Astrocyte (in vitro differentiated cells and primary cell): ENCODE measurements at regions not wholly inside any gene's neighbourhood (a gene's known extent, or its start where the extent isn't known, plus 50 kb on each side); places are given as distances from the start of the nearest gene placed in this dataset.

Experiments used
- DNase-seq: peaks from one replicate; pipeline ENCODE4 v3.0.0-alpha.2; 2010; ENCODE audit warnings: low read depth
- FAIRE-seq: peaks from 2 replicates; lab custom pipeline; 2011; peaks lifted over from hg19 to GRCh38; lab: Jason Lieb, UNC
- H2AFZ ChIP-seq: 2 replicates; pipeline ENCODE4 v1.6.0; 2012; ENCODE audit warnings: low read depth, low read length, inconsistent platforms
- H3K27ac ChIP-seq: 2 replicates; pipeline ENCODE4 v1.5.1; 2011; ENCODE audit warnings: low read depth, low read length, inconsistent platforms
- H3K27me3 ChIP-seq: 2 replicates; pipeline ENCODE4 v1.6.0; 2011; ENCODE audit warnings: low read length, inconsistent platforms; ENCODE audit not compliant: insufficient read depth
- H3K36me3 ChIP-seq: 2 replicates; pipeline ENCODE4 v1.5.1; 2011; ENCODE audit warnings: low read length, inconsistent platforms; ENCODE audit not compliant: insufficient read depth
- H3K4me1 ChIP-seq: 2 replicates; pipeline ENCODE4 v1.5.1; 2011; ENCODE audit warnings: low read length, inconsistent platforms; ENCODE audit not compliant: insufficient read depth
- H3K4me2 ChIP-seq: 2 replicates; pipeline ENCODE4 v1.6.0; 2012; ENCODE audit warnings: low read length, inconsistent platforms
- H3K4me3 ChIP-seq: 2 replicates; pipeline ENCODE4 v1.5.1; 2011; ENCODE audit warnings: low read depth, mild to moderate bottlenecking, low read length, inconsistent platforms; ENCODE audit not compliant: insufficient read depth
- H3K79me2 ChIP-seq: 2 replicates; pipeline ENCODE4 v1.6.0; 2012; ENCODE audit warnings: mild to moderate bottlenecking, low read length, inconsistent platforms; ENCODE audit not compliant: insufficient read depth
- H3K9ac ChIP-seq: 2 replicates; pipeline ENCODE4 v1.6.0; 2012; ENCODE audit warnings: mild to moderate bottlenecking, low read length, inconsistent platforms
- H3K9me3 ChIP-seq: 2 replicates; pipeline ENCODE4 v1.5.1; 2012; ENCODE audit warnings: low read depth, mild to moderate bottlenecking, low read length, inconsistent platforms; ENCODE audit not compliant: insufficient read depth
- H4K20me1 ChIP-seq: 2 replicates; pipeline ENCODE4 v1.6.0; 2012; ENCODE audit warnings: low read length, inconsistent platforms; ENCODE audit not compliant: insufficient read depth
- H3K27ac Mint-ChIP-seq: one replicate; pipeline ENCODE4 v1.8.0; 2021; ENCODE audit warnings: mild to moderate bottlenecking, mixed read lengths; ENCODE audit not compliant: unreplicated experiment
- H3K27me3 Mint-ChIP-seq: one replicate; pipeline ENCODE4 v1.8.0; 2021; ENCODE audit warnings: low read depth, mixed read lengths; ENCODE audit not compliant: unreplicated experiment
- H3K36me3 Mint-ChIP-seq: one replicate; pipeline ENCODE4 v1.8.0; 2021; ENCODE audit warnings: low read depth, mixed read lengths; ENCODE audit not compliant: unreplicated experiment
- H3K4me1 Mint-ChIP-seq: one replicate; pipeline ENCODE4 v1.8.0; 2021; ENCODE audit warnings: low read depth, mixed read lengths; ENCODE audit not compliant: unreplicated experiment
- H3K4me3 Mint-ChIP-seq: one replicate; pipeline ENCODE4 v1.8.0; 2021; ENCODE audit warnings: mild to moderate bottlenecking, moderate library complexity, mixed read lengths; ENCODE audit not compliant: unreplicated experiment
- H3K9me3 Mint-ChIP-seq: one replicate; pipeline ENCODE4 v1.8.0; 2021; ENCODE audit warnings: mild to moderate bottlenecking, mixed read lengths; ENCODE audit not compliant: unreplicated experiment
- CTCF ChIP-seq: IDR thresholded peaks from 2 replicates; pipeline ENCODE4 v1.5.1; 2011; ENCODE audit warnings: low read depth, mild to moderate bottlenecking, inconsistent platforms, low read length, moderate library complexity; ENCODE audit not compliant: insufficient read depth
- EZH2 ChIP-seq: IDR thresholded peaks from 2 replicates; pipeline ENCODE4 v1.6.1; 2012; ENCODE audit warnings: mild to moderate bottlenecking, low read length, inconsistent platforms; ENCODE audit not compliant: insufficient read depth

- no peak overlapping the region for H3K27ac ChIP-seq
- no peak for TF ChIP-seq EZH2
- no peak for TF ChIP-seq CTCF
- Mint-ChIP-seq H3K4me3 (no peak overlapping the region), H3K36me3 (no peaks in the 10 kb centered on the region), H3K4me1 (no peaks in the 10 kb centered on the region), H3K9me3 (no peaks in the 10 kb centered on the region), H3K27me3 (peaks cover 2% of the 10 kb centered on the region), H3K27ac (no peak overlapping the region)
- H3K4me2 ChIP-seq = no peak overlapping the region
- H3K4me1 ChIP-seq = no peaks in the 10 kb centered on the region
- no peaks in the 10 kb centered on the region for H3K27me3 ChIP-seq
- FAIRE-seq (peak; percentile 97), DNase-seq (peak; percentile 10)
- no peaks in the 10 kb centered on the region for H3K79me2 ChIP-seq
- no peak overlapping the region for H2AFZ ChIP-seq
- no peaks in the 10 kb centered on the region for H3K36me3 ChIP-seq
- H3K9me3 ChIP-seq = no peaks in the 10 kb centered on the region
- no peaks in the 10 kb centered on the region for H4K20me1 ChIP-seq
- no peak overlapping the region for H3K9ac ChIP-seq
- H3K4me3 ChIP-seq = no peak overlapping the region
These were observed 64.1 kb upstream of the MAMLD1 start for GRCh38 chrX:150298841-150299551.

- no peak for TF ChIP-seq EZH2
- TF ChIP-seq CTCF = no peak
- Histone ChIP-seq H3K36me3 (no peaks in the 10 kb centered on the region), H4K20me1 (no peaks in the 10 kb centered on the region), H3K9ac (no peak overlapping the region), H3K4me1 (no peaks in the 10 kb centered on the region), H3K9me3 (no peaks in the 10 kb centered on the region), H3K27me3 (no peaks in the 10 kb centered on the region), H2AFZ (no peak overlapping the region), H3K4me3 (no peak overlapping the region), H3K4me2 (no peak overlapping the region), H3K27ac (no peak overlapping the region), H3K79me2 (no peaks in the 10 kb centered on the region)
- H3K27ac Mint-ChIP-seq = no peak overlapping the region
- no peaks in the 10 kb centered on the region for H3K9me3 Mint-ChIP-seq
- no peaks in the 10 kb centered on the region for H3K36me3 Mint-ChIP-seq
- FAIRE-seq (peak; percentile 47), DNase-seq (no peak)
- H3K4me3 Mint-ChIP-seq = no peak overlapping the region
- H3K27me3 Mint-ChIP-seq = peaks cover 2% of the 10 kb centered on the region
- no peaks in the 10 kb centered on the region for H3K4me1 Mint-ChIP-seq
These were observed 63.5 kb upstream of the MAMLD1 start for GRCh38 chrX:150299579-150299978.

- no peak for FAIRE-seq
- H3K4me3 ChIP-seq = no peak overlapping the region
- H3K27me3 Mint-ChIP-seq = peaks cover 2% of the 10 kb centered on the region
- TF ChIP-seq CTCF = no peak
- TF ChIP-seq EZH2 = no peak
- H3K9me3 ChIP-seq = no peaks in the 10 kb centered on the region
- no peak overlapping the region for H3K4me3 Mint-ChIP-seq
- no peaks in the 10 kb centered on the region for H3K36me3 Mint-ChIP-seq
- H3K27ac ChIP-seq = no peak overlapping the region
- no peaks in the 10 kb centered on the region for H3K79me2 ChIP-seq
- H3K9ac ChIP-seq = no peak overlapping the region
- H3K4me2 ChIP-seq = no peak overlapping the region
- no peaks in the 10 kb centered on the region for H3K4me1 Mint-ChIP-seq
- no peaks in the 10 kb centered on the region for H3K4me1 ChIP-seq
- no peaks in the 10 kb centered on the region for H4K20me1 ChIP-seq
- no peaks in the 10 kb centered on the region for H3K9me3 Mint-ChIP-seq
- H3K27ac Mint-ChIP-seq = no peak overlapping the region
- no peaks in the 10 kb centered on the region for H3K27me3 ChIP-seq
- H3K36me3 ChIP-seq = no peaks in the 10 kb centered on the region
- DNase-seq = no peak
- no peak overlapping the region for H2AFZ ChIP-seq
These were observed 59.6 kb upstream of the MAMLD1 start for GRCh38 chrX:150303386-150304097.
